ENCODE measurements at regions not wholly inside any gene's neighbourhood (a gene's known extent, or its start where the extent isn't known, plus 50 kb on each side); places are given as distances from the start of the nearest gene placed in this dataset.
"Not testable (repeated sequence)": the region's sequence is repeated elsewhere in the genome, so short reads cannot be mapped to it uniquely, and the experiment has no call there.

DNA sequence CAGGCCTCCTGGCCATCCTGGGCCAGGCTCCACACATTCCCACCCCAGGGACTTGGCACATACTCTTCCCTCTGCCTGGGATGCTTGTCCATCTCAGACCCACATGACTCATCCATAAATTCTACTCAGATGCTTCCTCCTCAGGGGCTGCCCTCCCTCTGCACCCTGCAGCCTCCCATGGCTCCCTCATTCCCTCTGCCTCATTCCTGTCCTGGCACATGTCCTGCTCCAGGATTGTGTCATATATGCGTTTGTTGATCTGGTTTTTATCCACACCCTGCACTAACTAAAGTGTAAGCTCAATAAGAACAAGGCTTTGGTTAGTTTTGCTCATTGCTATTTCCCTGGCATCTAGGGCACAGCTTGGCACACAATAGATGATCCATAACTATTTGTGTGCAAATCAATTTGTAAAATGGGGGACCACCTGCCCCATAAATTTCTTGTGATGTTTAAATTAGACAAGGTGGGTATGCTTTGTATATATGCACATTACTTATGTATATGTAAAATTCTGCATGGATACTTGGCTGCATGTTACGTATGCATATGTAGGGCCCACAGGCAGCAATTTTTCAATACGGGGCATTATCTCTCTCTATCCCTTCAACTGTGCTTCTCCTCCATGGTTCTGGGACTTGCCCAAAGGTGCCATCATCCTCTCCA lies 191.4 kb downstream of the PTPRU start:
- DNase-seq: no peak

DNA sequence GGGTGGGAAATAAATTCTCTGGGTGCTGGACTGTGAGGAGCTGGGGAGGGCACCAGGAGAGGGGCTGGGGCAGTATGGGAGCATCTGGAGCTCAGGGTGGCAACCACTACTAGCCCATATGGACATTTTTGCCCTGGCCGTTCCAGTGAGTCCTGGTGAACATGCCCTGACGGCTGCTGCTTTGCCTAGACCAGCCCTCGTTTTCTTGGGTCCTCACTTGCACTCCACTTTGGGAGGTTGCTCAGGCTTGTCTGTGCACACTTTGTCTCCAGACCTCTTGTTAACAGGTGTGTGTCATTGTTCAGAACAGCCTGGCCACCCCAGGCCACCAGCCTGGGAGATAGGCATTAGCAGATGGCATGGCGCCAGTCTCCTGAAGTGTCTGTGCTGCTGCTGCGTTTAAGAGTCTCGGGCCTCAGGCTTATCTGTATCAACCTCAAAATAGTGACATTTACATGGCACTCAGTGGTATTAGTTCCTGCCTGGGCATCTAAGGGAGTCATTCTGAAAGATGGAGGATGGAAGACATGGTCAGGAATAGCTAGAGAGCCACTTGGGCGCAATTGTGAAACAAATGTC lies 190.5 kb downstream of the PTPRU start:
- no peak for DNase-seq

GRCh38 chr1:29425631-29426030 lies 189.3 kb downstream of the PTPRU start:
- DNase-seq: no peak

GRCh38 chr1:29424266-29424665 lies 187.9 kb downstream of the PTPRU start:
- DNase-seq: no peak

DNA sequence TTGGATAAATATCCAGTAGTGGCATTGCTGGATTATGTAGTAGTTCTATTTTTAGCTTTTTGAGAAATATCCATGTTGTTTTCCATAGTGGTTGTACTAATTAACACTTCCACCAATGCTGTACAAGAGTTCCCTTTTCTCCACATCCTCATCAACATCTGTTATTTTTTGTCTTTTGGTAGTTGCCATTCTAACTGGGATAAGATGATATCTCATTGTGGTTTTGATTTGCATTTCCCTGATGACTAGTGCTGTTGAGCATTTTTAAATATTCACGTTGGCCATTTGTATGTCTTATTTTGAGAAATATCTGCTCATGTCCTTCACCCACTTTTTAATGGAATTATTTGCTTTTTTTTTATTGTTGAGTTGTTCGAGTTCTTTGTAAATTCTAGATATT lies 183.9 kb downstream of the PTPRU start:
- no peak for DNase-seq

DNA sequence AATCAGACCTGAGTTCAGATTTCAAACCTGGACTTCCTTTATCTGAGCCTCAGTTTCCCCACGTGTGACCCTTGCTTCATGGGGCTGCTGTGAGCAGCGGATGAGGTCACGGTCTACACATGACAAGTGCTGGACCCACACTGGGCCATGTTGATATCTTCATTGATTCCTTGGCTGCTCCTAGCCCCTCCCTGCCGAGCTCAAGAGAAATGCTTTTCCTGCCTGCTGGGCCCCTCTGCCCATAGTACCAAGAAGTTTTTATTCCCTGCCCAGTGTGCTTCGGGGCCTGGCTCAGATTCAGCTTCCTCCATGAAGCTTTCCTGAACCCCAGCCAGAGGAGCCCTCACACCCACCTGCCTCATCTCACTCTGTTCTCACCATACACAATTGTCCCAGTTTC lies 181.6 kb downstream of the PTPRU start:
- DNase-seq: no peak

- no peak for DNase-seq
Observed at GRCh38 chr1:29417147-29417858, 181.0 kb downstream of the PTPRU start.

DNA sequence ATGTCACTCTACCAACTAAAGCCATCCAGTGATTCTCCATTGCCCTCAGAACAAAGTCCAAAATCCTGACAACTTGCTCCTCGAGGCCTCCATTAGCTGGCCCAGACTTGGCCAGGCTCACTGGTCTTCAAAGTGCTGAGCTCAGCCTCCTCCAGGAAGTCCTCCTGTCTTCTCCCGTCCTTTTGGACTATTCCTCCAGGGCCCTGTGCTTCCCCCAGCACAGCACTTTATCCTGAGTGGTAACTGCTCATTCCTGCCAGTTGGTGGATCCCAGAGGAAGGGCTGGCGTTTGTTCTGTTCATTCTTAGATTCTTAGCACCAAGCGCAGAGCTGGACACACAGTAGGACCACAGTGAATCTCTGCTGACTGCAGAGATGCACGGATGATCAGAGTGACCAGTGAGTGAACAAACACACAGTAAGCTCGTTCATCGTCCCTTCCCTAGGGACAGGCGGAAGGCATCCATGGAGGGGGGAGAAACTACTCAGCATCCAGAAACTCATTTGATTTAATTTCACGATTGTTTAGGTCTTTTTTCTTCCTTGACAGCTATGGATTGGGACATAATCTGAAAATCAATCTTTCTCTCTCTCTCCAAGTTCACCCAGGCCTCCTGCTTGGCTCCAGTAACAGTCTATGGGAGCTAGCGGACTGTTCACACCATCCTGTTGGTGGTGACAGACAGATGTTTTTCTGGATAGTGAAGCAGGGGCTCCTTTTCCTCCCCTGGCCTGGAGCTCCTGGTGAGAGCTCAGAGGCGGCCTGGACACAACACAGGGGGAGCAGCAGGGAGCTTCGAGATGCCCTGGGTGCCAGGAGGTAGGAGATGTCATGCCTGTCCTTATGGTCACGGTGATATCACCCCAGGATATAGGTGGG lies 180.2 kb downstream of the PTPRU start:
- no peak for DNase-seq

- no peak for DNase-seq
Observed at GRCh38 chr1:29415861-29416260, 179.5 kb downstream of the PTPRU start.

DNA sequence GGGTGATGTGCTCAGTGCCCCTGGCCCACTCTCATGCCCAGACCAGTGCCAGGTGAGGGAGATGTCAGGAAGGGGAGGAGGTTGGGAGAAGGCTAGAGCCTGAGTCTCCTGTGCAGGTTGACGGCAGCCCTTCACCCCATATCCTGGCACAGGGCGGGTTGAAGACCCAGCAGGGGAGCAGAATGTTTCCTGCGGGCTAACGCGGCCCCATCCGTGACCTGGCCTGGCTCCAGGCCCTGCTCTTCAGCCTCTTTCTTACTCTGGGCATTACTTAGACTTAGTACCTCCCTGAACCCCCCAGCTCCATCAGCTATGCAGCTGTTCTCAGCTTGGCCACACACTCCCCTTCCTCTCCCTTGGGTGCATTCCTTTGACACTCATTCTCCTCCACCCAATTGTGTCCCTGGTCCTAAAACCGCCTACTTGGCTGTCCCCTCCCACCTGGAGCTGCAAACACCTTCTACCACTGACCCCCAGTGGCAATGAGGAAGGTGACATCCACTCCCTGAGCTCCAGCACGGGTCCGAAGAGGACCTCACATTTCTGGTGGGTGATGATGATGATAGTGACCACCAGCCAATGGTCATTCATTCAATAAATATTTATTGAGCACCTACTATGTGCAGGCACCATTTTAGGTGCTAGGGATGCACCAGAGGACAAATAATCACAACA lies 179.0 kb downstream of the PTPRU start:
- no peak for DNase-seq

- no peak for DNase-seq
Observed at GRCh38 chr1:29414086-29414485, 177.8 kb downstream of the PTPRU start.

DNA sequence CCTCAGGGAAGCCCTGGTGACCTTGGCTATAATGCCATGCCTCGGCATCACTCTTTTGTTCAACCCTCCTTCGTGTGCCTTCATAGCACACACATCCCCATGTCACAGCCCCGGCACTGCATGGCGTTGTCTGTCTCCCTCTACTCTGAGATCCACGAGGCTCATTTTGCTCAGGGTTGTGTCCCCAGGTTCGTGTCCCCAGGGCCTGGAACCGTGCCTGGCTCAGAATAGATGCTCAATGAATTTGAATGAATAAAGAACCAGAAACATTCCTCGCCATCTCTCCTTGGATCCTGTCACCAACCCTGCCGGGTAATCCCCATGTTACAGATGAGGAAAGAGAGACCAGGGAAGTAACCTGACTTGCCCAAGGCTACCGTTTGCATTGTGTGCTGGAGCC lies 177.3 kb downstream of the PTPRU start:
- DNase-seq: no peak

- DNase-seq: no peak
Observed at GRCh38 chr1:29412591-29412990, 176.3 kb downstream of the PTPRU start.

DNA sequence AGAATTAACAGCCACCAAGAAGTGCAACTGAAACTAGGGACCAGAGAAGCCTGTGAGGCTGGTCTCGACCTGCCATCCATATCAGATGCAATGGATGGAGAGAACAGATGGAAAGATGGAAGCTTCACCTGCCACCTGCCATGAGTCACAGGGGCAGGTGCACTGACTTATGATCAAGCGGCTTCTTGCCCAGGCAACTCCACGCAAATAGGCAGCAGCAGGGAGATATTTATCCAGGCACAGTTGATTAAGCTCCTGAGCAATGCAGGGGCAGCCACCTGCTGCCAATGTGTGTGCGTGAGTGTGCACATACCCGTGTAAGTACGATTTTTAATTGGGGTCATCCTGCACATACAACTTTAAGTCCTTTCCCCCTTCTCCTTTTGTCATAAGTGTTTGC lies 174.2 kb downstream of the PTPRU start:
- DNase-seq: no peak

GRCh38 chr1:29409616-29410015 lies 173.3 kb downstream of the PTPRU start:
- no peak for DNase-seq

DNA sequence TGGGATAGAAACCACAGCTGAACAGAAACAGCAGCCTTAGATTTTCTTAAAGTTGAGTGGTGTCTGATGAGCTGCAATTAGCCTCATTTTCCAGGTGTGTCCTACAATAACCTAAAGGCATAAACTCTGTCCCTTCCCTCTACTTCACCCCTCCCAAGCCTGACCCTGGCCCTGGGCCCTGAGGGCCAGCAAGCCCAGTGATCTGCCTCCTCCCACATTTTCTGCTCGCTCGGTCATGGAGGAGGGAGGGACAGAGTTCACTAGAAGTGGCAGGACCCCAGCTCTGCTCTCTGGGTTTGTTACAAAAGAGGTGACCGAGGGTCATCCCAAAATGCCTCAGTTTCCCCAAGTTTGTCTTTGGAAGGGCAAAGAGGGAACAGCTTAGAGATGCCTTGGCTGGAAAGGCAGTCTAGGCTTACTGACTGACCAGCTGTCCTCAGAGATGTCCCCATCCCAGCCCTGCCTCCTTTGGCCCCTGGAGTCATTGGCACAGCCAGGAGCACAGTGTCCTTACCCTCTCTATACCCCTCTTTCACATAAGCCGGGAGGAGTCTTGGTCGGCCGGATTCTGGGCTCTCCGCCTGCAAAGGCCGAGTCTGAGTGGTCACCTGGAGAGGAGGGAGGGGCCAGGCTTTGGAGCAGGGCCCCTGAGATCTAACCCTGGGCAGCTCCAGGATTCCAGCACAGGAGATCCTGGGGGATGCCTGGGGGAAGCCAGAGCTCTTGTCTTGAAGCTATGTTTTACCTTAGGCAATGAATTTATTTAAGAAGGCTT lies 172.7 kb downstream of the PTPRU start:
- no peak for DNase-seq

GRCh38 chr1:29406814-29407213 lies 170.5 kb downstream of the PTPRU start:
- no peak for DNase-seq

- DNase-seq: not testable (repeated sequence)
Observed at GRCh38 chr1:29400203-29400602, 163.9 kb downstream of the PTPRU start.

DNA sequence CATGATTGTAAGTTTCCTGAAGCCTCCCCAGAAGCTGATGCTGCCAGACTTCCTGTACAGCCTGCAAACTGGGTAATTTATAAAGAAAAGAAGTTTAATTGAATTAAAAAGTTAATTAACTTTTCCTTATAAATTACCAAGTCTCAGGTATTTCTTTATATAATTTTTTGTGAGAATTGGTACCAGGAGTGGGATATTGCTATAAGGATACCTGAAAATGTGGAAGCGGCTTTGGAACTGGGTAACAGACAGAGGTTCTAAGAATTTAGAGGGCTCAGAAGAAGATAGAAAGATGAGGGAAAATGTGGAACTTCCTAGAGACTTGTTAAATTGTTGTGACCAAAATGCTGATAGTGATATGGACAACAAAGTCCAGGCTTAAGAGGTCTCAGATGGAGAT lies 163.1 kb downstream of the PTPRU start:
- no peak for DNase-seq

DNA sequence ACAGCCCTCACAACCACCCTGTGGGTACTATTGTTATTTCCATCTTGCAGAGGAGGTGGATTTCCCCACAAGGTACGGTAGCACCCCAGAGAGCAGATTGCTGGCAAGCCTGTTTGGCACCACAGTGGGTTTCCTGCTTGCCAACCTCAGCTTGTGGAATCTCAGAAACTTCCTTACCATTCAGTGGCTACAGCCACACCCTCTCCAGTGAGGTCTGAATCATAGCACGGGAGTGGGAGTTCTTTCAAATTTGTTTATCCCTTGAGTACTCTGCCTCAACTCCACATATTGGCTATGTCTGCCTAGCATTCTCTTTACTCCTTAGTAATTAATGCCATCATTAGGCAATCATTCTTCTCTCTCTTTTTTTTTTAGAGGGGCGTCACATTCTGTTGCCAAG lies 162.1 kb downstream of the PTPRU start:
- no peak for DNase-seq

- no peak for DNase-seq
Observed at GRCh38 chr1:29397981-29398380, 161.7 kb downstream of the PTPRU start.

- no peak for DNase-seq
Observed at GRCh38 chr1:29397256-29397590, 160.9 kb downstream of the PTPRU start.
